ENCODE measurements at regions not wholly inside any gene's neighbourhood (a gene's known extent, or its start where the extent isn't known, plus 50 kb on each side); places are given as distances from the start of the nearest gene placed in this dataset.
"Not testable (repeated sequence)": the region's sequence is repeated elsewhere in the genome, so short reads cannot be mapped to it uniquely, and the experiment has no call there.

DNA sequence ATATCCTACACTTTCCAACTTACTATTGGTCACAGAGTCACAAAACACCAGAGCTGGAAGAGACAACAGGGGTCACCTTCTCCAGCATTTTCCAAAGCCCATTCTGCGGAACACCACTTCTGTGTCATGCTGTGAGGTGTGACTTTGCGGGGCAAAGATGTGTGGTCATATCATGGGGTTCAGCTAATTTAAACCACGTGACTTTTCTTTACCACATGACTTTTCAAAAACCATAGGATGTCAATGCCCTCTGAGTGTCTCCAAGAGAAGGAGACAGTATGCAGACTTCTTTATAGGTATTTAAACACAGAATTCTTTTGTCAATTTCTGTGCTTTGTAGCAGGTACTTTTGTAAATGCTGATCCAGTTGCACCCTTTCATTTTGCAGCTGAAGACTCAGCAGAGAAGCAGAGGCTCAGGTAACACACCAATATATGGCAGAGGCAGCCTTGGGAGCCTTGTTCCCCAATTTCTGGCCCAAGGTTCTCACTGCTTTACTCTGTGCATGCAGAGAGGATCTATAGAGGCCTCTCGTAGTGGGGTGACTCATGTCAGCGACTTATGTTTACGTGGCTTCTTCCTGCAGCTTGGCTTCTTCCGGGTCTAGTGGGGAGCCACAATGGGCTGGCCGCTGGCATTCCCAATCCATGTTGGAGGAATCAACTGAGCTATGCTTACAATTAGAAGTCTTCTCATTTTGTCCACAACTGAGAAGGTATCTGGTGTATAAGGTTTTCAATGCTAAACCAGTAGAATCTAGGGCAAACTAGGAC lies 104.0 kb upstream of the RHOBTB1 start:
- DNase-seq (ENCODE audit: low spot score) = no peak

DNA sequence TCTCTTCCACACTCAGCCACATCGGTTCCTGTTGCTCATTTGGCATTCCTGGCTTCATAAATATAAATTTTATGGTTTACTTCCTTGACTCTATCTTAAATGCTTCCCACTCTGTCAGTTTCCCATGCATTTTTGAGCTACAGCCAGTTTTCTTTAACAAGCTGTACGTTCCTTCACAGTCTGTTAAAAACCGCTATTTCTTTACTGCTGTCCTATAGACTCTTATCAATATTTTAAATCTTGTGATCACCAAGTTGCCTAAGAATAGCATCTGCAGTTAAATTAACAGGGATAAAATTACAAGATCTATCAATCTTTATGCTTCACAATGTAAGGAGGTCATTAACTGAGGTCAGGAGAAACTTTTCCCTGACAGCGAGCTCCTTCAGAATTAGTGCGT lies 103.1 kb upstream of the RHOBTB1 start:
- DNase-seq (ENCODE audit: low spot score) = no peak

DNA sequence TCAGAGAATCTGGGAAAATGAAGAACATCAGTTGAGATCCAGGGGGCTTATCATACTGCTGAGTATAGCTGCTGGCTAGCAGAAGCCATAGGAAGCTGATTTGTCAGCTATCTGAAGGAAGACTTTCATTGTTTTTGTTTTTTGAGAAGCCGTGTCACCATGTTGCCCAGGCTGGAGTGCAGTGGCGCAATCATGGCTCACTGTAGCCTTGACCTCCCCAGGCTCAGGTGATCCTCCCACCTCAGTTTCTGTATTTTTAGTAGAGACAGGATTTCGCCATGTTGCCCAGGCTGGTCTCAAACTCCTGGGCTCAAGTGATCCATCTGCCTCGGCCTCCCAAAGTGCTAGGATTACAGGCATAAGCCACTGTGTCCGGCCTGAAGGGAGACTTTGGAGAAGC lies 101.5 kb upstream of the RHOBTB1 start:
- DNase-seq (ENCODE audit: low spot score) = not testable (repeated sequence)

DNA sequence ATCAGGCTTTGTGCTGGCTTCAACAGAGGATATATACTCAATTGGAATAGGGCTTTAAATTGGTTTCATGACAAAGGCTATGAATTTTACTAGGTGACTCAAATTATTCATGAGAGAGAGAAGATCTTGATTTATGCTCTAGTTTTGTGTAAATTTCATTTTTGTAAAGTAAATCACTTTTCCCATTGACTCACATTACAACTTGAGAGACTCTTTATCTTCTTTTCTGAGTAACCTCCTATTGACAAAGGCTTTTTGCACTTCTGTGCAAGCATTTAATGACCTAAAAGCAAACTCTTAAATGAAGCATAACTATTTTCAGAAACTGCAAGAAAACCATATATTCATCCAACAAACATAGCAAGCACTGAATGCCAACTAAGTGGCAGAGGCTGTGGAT lies 98.5 kb upstream of the RHOBTB1 start:
- DNase-seq (ENCODE audit: low spot score) = no peak

DNA sequence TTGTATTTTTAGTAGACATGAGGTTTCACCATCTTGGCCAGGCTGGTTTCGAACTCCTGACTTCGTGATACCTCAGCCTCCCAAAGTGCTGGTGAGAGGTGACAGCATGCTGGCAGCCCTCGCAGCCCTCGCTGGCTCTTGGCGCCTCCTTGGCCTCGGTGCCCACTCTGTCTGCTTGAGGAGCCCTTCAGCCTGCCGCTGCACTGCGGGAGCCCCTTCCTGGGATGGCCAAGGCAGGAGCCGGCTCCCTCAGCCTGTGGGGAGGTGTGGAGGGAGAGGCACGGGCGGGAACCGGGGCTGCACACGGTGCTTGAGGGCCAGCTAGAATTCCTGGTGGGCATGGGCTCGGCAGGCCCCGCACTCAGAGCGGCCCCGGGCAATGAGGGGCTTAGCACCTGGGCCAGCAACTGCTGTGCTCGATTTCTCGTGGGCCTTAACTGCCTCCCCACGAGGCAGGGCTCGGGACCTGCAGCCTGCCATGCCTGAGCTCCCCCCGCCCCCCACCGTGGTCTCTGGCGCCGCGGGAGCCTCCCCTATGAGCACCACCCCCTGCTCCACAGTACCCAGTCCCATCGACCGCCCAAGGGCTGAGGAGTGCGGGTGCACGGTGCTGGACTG lies 96.5 kb upstream of the RHOBTB1 start:
- no peak for DNase-seq (ENCODE audit: low spot score)

DNA sequence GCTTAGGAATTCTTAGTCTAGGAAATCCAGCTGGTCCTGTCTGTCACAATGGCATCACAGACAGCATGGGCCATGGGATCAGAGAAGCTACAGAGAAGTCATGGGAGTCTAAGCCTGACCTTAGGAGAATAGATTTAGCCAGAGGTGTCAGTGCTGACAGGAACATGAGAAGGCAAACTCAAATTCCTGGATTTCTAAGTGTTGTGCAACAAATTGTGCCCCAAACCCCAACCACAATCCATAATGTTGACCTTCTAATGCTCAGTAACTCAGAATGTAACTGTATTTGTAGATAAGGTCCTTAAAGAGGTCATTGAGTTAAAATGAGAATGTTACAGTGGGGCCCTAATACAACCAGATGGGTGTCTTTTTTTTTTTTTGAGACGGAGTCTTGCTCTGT lies 95.9 kb upstream of the RHOBTB1 start:
- DNase-seq (ENCODE audit: low spot score) = no peak

DNA sequence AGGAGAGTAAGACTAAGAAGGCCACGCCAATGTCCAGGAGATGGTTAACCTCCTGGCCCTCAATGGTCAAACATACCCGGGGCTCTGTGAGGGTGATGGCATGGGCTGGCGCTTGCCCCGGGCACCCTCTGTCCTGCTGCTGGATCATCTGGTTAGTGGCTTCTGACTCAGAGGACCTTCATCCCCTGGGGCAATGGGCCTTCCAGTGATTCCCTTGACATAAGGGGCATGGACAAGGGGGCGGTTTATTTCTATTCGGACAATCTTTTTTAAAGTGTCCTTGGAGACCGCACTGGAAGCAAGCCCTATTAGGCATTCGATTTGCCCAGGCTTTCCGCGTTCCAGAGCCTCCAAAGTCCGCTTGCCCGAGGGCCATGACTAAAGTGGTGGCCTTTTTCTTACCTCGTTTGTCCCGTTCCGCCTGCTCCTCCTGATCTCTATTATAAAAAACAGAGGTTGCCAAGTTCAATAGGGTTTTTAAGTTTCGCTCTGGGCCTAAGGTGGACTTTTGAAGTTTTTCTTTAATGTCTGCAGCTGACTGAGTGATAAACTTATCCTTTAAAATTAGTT lies 93.4 kb upstream of the RHOBTB1 start:
- not testable (repeated sequence) for DNase-seq (ENCODE audit: low spot score)

DNA sequence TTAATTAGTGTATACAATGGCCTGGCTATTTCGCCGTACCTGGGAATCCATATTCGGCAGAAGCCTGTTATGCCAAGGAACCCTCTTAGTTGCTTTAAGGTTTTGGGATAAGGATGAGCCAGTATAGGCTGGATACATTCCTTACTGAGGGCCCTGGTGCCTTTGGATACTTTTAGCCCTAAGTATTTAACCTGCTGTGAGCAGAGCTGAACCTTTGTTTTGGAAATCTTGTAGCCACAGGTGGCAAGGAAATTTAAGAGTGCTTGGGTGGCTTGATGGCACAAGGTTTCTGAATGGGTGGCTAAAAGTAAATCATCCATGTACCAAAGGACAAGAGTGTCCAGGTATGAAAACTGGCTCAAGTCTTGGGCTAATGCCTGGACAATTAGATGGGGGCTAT lies 92.2 kb upstream of the RHOBTB1 start:
- DNase-seq (ENCODE audit: low spot score) = not testable (repeated sequence)

DNA sequence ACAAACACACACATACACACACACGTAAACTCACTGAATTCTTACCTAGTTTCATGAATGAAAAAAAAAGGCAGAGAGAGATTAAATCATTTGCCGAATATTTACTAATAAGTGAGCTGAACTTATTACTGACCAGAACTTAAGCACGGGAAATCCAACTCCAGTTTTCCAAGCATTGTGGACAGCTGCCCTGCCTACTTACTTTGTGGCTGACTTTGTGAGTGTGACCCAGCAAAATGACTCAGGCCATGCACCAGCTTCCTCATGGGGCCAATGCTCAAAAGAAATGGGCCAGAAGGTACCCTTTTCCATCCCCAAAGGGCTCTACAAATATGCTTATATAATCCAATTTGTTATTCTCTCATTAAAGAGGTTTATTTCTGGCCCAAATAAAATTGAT lies 87.4 kb upstream of the RHOBTB1 start:
- DNase-seq (ENCODE audit: low spot score) = peak; percentile 5

DNA sequence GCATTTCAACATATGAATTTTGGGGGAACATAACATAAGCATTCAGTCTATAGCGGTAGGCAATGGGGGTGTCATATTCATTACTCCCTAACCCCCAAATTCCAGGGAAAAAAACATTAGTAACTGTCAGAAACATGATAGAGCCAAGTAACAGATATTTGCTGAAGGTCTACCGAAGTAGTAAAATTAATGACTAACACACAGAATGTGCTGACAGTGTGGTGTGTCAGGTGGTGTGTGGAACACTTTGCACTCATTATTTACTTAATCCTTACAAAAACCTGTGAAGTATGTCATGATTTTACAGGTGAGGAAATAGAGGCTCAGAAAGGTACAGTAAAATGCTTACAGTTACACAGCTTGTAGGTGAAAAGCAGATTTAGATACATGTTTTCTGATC lies 85.4 kb upstream of the RHOBTB1 start:
- peak; percentile 20 for DNase-seq (ENCODE audit: low spot score)

DNA sequence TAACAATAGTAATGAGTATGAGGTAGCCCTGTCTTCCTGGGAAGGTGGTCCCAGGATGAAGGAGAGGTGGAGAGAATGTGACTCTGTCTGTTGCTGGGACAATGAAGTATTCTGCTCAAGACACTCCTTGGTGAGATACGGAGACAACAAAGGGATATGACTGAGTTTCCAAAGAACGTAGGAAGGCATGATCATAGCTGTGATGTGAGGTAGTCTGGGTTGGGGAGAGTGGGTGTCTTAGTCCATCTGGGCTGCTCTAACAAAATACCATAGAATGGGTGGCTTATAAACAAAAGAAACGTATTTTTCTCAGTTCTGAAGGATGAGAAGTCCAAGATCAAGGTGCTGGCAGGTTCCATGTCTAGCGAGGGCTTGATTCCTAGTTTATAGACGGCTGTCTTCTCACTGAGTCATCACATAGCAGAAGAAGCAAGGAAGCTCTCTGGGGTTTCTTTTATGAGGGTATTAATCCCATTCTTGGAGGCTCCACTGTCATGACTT lies 84.9 kb upstream of the RHOBTB1 start:
- peak; percentile 10 for DNase-seq (ENCODE audit: low spot score)

DNA sequence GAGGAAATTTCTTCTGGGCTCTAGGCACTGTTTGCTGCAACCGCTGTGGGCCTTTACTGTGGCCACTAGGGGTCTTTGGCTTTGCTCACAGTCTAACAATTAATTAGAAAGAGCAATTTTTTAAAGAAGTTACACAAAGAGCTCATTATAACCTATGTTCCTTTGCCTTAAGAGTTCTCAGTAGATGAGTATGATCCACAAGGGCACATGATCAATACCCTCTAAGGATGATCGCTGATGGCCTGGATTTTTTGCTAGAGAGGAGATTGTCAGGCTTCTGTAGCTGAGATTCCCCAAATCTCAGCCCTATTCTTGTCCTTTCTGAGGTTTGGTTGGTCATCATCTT lies 80.8 kb upstream of the RHOBTB1 start:
- peak; percentile 19 for DNase-seq (ENCODE audit: low spot score)

DNA sequence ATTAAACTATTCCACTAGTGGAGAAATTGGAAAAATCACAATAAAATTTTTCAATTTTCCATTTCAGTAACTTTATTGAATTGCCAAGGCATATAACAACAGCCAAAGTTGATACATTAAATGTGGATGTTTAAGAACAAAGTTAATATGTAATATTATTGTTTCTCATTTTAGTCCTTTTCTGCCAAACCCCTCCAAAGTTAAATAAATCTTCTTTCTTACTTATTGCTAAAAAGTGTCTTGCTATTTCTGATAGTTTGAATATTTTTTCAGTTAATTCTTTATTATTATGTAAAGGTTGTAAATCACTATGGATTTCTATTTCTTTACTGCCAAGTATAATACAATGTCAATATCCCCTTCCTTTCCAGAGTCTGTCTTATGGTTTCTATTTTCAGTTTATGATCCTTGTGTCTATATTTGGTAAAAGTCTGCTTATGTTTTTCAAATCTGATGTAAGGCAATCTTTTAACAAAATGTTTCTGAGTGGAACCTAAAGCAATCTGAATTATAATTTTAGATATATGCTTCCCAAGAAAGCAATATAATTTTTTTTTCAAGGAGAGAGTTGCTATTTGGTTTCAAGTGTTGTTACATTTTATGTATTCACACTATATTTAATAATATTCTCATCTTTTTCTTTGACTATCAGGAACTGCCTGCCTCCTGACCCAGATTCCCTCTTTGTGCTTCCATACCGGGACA lies 80.3 kb upstream of the RHOBTB1 start:
- no peak for DNase-seq (ENCODE audit: low spot score)

DNA sequence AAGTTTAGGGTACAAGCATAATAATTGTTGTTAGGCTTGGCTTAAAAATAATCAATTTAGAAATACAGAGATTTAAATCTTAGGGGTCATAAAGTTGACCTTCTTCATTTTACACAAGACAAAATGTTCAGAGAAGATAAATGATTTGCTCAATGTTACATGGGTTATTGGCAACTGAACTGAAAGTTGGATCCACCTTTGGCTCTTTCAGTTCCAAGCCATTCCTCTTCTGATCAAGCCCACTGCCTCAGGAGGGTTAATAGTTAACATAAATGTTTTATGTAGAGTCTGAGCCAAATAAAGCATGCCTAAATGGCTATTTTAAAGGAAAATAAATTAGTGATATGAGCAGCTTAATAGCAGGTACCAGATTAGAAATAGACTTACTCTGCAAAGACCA lies 79.1 kb upstream of the RHOBTB1 start:
- no peak for DNase-seq (ENCODE audit: low spot score)

DNA sequence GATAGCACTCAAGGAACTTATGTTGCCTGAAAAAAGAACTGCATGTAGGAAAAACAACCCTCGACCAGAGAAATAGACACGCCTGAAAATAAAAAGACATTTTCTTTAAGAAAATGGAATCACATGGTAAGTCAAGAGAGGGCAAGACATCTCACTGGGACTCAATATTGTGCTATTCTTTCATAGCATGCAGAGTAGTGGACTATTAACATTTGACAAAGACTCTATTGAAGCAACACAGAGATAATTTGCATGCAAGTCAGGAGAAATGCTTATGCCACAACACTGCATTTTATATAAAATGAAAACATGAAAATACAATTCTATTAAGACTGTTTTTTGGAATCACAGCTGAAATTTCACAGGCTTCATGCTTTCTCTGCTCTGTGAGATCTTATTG lies 77.9 kb upstream of the RHOBTB1 start:
- DNase-seq (ENCODE audit: low spot score) = no peak

DNA sequence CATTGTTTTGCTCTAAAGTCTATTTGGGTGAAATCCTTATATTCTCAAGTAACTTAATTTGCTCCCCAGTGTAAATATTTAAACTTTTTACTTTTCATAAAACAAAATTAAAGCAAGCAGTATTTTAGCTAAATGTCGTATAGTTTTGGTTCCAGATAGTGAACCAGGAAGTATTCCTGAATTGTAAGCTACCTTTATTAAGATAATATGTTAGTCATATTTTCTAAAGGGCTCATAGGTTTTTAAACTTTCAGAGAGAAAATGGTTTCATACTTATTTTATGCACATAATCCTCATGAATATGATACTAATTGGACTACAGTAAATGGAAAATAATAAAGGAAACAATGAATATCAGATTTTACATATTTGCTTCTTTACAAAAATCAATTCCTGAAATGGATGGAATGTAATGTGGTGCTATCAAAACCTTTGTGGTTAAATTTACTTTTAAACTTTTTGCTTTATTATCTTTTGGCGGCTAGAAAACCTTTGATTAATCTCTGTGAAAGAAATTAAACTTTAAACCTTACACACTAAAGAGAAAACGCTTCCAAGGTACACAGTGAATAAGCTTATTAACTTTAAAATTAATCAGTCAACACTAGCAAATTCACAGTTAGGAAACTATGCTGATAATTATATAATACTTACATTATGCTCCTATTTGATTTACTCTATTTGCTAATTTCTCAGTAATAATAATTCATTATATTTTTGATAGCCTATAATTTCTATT lies 76.6 kb upstream of the RHOBTB1 start:
- no peak for DNase-seq (ENCODE audit: low spot score)

DNA sequence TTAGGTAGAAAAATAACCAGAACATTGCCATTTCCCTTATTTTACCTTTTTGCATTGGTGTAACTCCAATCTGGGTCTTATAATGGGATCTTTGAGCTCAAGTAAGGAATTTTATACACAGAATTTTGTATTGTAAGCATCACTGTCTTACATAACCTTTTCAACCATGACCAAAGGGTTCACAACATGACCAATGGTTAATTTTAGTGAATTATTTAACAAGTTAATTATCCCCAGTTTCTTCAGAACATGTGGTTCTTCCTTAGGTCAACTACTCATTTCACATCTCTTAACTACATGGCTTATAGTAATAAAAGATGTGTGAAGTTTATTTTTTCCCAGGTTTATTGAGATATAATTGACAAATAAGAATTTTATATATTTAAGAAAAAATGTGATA lies 74.2 kb upstream of the RHOBTB1 start:
- DNase-seq (ENCODE audit: low spot score) = no peak

DNA sequence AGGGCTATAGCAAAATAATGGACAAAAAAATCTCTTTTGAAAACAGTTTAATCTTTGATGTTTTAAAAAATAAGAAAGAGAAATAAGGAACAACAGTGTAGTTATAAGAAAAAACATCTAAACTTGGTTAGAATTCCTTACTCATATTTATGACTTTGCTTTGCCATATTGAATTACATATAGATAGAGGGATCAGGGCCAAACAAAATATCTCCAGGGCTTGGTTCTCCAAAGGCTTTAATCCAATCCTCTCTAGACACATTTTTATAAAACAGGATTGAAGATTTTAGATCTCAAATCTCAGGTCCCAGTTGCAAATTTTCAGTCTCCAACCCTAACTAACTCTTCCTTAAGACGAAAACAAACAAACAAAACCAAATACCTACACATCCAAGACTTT lies 72.6 kb upstream of the RHOBTB1 start:
- no peak for DNase-seq (ENCODE audit: low spot score)

DNA sequence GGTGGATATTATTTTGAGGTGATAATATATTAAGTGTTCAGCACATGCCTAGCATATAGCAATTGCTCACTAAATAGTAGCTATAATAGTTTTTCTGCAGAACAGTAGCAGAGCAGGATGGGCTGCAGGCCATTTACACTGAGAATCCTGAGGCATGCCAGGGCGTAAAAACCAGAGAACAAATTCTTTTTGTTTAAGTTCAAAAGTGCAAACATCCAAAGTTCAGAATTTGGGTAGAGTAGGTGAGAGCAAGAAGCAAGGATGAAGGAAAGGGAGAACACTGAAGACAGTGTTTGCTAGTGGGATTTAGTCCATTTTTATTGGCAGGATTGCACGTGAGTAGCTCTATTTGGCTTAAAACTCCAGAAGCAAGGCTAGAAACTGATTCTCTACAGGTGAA lies 72.0 kb upstream of the RHOBTB1 start:
- no peak for DNase-seq (ENCODE audit: low spot score)

DNA sequence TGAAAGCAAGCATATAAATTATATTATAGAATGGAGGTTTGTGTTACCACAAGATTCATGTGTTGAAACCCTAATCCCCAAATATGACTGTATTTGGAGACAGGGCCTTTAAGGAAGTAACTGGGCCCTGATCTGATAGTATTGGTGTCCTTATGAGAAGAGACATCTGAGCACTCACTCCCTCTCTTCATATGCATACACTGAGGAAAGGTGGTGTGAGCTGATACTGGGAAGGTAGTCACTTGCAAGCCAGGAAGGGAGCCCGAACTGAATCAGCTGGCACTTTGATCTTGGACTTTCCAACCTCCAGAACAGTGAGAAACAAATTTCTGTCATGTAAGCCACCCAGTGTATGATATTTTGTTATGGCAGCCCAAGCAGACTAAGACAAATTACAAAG lies 66.9 kb upstream of the RHOBTB1 start:
- DNase-seq (ENCODE audit: low spot score) = no peak

DNA sequence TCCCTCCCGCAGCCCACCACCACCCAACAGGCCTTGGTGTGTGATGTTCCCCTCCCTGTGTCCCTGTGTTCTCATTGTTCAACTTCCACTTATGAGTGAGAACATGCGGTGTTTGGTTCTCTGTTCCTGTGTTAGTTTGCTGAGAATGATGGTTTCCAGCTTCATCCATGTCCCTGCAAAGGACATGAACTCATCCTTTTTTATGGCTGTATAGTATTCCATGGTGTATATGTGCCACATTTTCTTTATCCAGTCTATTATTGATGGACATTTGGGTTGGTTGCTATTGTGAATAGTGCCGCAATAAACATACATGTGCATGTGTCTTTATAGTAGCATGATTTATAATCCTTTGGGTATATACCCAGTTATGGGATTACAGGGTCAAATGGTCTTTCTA lies 59.1 kb upstream of the RHOBTB1 start:
- not testable (repeated sequence) for DNase-seq (ENCODE audit: low spot score)

DNA sequence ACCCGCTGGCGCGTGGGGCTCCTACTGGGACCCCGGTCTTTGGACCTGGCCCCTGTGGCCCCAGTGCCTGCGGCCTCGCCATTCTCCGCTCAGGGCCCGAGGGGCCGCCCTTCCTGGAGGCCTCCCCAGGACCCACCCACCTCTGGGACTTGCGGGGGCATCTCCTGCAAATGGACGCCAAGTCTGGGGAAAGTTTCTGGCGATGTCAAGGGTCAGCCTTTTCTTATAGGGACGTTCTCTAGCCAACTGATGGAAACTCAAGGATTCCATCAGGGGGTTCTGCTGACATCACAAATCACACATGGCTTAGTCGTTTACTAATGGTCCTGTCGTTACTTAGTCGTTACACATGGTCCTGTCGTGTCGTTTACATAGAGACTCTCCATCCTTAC lies 57.7 kb upstream of the RHOBTB1 start:
- no peak for DNase-seq (ENCODE audit: low spot score)

Data from kidney tubule cell (primary cell).